ENCODE measurements at regions not wholly inside any gene's neighbourhood (a gene's known extent, or its start where the extent isn't known, plus 50 kb on each side); places are given as distances from the start of the nearest gene placed in this dataset.

GRCh38 chr18:5744659-5745058, 150.7 kb downstream of the TMEM200C start:
- TF ChIP-seq CTCF (IDR thresholded peaks at IDR 0.05; ENCODE audit: low read length): no peak
- no peak for TF ChIP-seq EZH2 (optimal IDR thresholded peaks at IDR 0.05; ENCODE audit: low read depth, low read length)
